NCI-H1930 (cell line): ENCODE measurements at regions not wholly inside any gene's neighbourhood (a gene's known extent, or its start where the extent isn't known, plus 50 kb on each side); places are given as distances from the start of the nearest gene placed in this dataset.
"Not testable (repeated sequence)": the region's sequence is repeated elsewhere in the genome, so short reads cannot be mapped to it uniquely, and the experiment has no call there.

Experiments used
- DNase-seq, 2 experiments: peaks; one replicate each; lab custom pipeline; 2025; lab: John Stamatoyannopoulos, UW

GRCh38 chr5:39654715-39655114 is 229.9 kb upstream of the DAB2 start:
- DNase-seq: no peak

GRCh38 chr5:39652481-39652880 is 227.7 kb upstream of the DAB2 start:
- not testable (repeated sequence) for DNase-seq

DNA sequence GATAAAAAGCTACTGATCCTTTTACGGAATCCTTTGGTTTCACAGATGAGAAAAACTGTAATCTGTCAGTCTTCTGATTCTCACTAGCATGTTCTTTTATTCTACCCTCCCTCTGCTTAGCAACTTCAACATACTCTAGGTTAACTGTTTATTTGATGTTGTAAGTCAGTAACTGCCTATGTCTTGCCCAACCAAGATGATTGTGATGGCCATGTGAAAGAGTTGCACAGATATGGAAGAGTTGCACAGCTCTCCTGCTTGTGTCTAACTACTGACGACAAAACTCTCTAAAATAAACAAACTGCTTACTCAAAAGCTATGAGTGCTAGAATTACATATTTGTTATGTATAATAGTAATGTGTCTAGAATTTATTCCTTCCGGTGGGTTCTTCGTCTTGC is 227.3 kb upstream of the DAB2 start:
- DNase-seq: no peak

DNA sequence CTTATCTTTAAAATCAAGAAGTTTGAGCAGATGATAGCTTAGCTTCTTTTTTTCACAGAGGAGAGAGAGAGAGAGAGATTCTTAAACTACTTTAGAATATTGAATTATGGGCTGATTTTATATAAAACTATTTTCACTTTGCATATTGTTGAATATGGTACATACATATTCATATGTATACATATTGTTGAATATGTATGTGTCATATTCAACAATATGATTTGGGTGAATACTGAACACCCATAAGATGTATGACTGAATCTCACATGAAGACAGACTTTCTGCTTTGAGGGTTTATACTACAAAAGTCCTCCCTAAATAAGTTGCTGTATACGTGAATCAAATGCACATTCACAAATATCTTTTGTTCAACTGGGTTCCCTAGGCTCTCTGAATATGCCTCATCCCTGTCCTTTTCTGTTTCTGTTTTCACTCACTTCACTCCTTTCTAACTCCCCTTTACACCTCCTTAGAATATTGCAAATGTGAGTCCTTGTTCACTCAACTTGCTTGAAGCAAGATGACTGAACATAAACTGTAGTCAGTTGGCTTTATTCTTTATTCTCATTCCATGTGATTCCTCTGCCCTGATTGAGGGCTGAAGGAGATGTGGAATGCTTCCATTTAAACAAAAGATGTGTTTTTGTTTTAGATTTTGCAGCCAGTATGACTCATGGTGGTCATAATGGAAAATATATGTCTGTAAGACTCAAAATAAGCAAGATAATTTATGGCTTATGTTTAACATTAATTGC is 225.4 kb upstream of the DAB2 start:
- DNase-seq: no peak

DNA sequence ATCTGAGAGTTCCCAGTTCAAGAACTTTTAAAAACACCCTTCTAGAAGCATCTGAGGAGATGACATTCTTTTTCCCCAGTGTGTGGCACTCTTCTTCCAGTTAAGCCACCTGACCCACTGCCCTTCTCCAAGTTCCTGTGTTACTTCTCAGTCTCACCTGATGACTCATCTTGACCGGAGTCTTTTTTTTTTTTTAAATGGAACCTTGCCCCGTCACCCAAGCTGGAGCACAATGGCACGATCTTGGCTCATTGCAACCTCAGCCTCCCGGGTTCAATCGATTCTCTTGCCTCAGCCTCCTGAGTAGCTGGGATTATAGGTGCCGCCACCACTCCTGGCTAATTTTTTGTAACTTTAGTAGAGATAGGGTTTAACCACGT is 224.1 kb upstream of the DAB2 start:
- DNase-seq: no peak

GRCh38 chr5:39648085-39648847 is 223.5 kb upstream of the DAB2 start:
- DNase-seq: no peak

DNA sequence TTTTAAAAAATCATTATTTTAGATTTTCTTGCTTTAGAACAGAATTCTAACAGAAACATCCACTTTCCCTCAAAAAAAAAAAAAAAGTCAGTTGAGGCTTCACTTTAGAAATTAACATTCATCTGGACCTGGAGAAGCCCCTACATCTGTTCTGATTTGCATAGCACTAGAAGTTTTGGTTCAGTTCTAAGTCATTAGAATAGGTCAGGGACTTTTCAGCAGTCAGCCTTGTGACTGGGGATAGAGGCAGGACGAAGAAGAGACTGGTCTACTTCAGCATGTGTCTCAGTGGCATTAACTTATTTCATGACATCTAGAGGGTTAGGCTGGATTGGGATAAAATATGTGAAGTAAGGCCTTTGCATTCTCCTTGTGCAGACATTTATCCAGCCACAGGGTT is 215.8 kb upstream of the DAB2 start:
- DNase-seq: no peak

GRCh38 chr5:39639618-39640089 is 214.9 kb upstream of the DAB2 start:
- DNase-seq: no peak

- peak; percentile 34 to 40 for DNase-seq
Measured at GRCh38 chr5:39638813-39639212, 214.0 kb upstream of the DAB2 start.

- DNase-seq: no peak
Measured at GRCh38 chr5:39633057-39633456, 208.3 kb upstream of the DAB2 start.

DNA sequence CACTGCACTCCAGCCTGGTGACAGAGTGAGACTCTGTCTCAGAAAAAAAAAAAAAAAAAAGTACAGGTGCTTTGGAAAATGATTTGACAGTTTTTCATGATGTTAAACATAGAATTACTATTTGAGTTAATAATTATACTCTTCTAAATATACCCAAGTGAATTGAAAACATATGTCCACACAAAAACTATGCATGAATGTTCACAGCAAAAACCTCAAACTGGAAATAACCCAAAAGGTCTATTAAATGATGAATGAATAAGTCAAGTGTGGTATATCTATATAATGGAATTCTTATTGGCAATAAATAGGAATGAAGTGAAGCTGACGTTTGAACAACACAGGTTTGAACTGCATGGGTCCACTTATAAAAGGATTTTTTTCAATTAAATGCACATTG is 207.2 kb upstream of the DAB2 start:
- DNase-seq: no peak

DNA sequence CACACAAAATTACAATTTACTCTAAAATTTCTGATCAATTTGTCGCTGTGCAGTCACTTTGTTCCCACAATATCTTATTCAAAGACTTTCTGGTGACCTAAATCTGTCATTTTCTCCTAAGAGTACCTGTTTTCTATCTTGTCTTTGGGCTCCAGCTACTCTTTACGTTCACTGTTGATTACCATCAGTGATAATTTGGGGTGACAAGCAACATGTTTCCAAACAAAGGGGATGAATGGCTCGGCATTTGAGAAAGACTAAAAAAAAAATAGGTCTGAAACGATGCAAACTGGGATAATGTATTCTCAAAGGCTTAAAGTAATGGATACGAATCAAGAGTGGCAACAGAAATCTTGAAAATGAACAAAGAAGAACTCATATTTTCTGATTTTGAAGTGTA is 205.2 kb upstream of the DAB2 start:
- DNase-seq: no peak

DNA sequence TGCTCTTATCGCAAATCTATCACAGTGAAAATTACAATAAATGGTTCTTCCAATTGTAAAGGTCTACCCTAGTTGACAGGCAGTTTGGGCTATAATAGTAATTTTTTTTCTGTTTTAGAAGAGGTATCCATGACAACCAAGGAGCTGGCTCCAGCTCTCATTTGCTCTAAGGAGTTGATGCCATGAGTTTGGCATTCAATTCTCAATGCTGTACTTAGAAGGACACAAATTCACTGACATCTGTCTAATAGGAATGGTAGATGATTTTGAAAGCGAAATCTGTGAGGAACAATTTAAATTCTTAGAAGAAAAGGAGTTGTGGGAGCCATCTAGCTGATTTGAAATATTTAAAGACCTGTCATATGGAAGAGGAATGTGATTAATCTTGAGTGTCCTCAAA is 203.6 kb upstream of the DAB2 start:
- no peak for DNase-seq

- no peak for DNase-seq
Measured at GRCh38 chr5:39624890-39625289, 200.1 kb upstream of the DAB2 start.

DNA sequence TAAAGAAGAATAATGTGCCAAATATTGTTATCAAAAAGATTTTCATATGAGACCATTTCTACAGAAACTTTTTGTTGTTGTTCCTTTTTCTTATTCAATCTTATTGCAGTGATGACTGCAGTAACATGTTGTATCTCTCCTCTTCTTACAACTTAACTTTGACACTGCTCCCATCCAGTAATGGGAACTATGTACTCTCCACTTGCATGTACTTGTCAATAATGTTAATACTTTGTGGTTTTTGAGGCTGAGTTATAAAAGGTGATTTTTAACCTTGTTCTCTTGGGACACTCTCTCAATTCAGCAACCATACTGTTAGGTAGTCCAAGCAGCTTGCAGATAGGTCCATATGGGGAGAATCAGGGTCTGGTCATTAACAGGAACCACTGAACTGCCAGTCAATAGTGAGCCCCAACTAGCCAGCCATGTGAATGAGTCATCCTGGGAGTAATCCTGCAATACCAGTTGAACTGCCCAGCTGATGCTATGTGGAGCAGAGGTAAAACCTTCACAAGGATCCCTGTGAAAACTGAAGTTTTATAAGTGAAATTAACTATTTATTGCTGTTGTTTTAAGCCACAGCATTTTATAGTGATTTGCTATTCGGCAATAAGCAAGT is 199.6 kb upstream of the DAB2 start:
- no peak for DNase-seq

- no peak for DNase-seq
Measured at GRCh38 chr5:39623291-39623865, 198.6 kb upstream of the DAB2 start.

DNA sequence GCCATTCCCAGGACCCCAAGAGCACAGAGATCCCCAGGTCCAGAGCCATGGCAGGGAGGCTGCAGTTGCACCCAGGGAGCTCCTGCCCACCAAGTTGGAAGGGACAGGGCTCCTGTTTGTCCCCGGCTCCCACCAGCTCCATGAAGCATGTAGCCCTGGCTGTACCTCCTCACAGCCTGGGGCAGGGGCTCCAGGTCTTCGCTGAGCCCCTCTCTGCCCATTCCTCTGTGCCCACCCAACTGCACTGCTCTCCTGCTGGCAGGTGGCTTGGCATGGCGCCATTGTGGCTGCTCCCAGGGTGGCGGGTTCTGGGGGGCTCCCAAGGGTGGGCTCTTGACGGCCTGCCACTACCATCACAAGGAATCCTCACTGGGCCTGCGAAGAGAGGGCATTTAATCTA is 197.5 kb upstream of the DAB2 start:
- DNase-seq: no peak

DNA sequence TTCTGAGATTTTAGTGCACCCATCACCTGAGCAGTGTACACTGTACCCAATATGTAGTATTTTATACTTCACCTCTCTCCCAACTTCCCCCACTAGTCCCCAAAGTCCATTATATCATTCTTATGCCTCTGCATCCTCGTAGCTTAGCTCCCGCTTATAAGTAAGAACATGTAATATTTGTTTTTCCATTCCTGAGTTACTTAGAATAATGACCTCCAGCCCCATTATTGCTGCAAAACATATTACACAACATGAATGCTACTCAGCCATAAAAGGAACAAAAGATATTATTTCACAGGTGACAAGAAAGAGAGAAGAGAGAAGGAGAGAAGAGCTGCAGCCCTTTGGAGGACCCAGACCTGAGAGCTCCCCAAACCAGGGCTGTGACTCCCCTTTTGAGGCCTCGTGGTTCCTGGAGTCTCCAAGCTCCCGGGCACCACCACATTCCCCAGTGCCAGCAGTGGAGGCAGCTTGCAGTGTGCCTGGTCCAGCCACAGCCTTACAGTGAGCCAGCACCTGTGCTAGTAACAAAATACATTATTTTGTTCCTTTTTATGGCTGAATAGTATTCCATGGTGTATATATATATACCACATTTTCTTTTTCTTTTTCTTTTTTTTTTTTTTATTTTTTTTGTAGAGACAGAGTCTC is 194.5 kb upstream of the DAB2 start:
- no peak for DNase-seq

GRCh38 chr5:39618391-39618790 is 193.6 kb upstream of the DAB2 start:
- no peak for DNase-seq

- DNase-seq: no peak
Measured at GRCh38 chr5:39616131-39616530, 191.4 kb upstream of the DAB2 start.

DNA sequence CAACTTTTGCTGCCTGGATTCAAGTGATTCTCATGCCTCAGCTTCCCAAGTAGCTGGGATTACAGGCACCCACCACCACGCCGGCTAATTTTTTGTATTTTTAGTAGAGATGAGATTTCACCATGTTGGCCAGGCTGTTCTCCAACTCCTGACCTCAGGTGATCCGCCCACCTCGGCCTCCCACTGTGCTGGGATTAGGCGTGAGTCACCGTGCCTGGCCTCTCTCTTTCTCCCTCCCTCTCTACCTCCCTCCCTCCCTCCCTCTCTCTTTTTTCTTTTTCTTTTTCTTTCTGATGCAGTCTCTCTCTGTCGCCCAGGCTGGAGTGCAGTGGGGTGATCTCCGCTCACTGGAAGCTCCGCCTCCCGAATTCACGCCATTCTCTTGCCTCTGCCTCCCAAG is 186.3 kb upstream of the DAB2 start:
- not testable (repeated sequence) for DNase-seq

DNA sequence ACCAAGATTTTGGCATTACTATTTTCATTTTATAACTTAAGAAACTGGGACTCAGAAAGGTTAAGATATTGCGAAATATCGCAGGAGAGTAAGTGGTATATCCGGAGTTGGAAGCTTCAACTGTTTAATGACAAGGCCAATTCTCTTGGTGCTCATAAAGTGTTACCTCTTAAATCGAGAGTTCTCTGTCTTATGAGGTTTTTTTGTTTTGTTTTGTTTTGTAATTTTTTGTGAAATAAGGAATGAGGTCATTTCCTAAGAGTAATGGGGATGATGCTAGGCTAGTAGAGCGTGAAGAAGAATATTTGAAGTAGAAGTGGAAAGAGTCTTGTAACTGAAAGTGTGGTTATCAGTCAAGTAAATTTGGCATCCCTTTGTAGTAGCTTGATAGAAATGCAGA is 183.2 kb upstream of the DAB2 start:
- DNase-seq: no peak
